HG02970 (cell line): ENCODE measurements at regions not wholly inside any gene's neighbourhood (a gene's known extent, or its start where the extent isn't known, plus 50 kb on each side); places are given as distances from the start of the nearest gene placed in this dataset.
"Not testable (repeated sequence)": the region's sequence is repeated elsewhere in the genome, so short reads cannot be mapped to it uniquely, and the experiment has no call there.

ENCODE experiments used
- ATAC-seq: cut with Tn5 transposase; IDR thresholded peaks from one replicate; pipeline ENCODE4 v1.9.1; 2021; ENCODE audit warnings: mild to moderate bottlenecking, moderate library complexity, moderate number of reproducible peaks; ENCODE audit not compliant: unreplicated experiment, low FRiP score

DNA sequence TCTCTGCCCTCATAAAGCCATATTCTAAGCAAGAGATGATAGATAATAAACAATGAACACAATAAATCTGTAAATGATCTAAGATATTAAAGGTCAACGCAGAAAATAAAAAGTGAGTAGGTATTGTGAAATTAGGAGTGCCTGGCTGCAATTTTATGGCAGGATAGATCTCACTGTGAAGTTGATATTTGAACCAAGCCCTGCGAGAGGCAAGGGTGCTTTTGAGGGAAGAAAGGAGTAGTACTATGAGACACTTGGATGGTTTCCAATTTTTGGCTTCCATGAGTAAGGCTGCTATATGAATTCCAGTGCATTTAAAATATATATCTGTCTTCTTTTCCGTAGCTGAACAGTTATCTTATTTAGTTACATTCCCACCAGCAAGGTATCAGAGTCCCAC, 720.0 kb upstream of the CNTN5 start:
- ATAC-seq: no peak

DNA sequence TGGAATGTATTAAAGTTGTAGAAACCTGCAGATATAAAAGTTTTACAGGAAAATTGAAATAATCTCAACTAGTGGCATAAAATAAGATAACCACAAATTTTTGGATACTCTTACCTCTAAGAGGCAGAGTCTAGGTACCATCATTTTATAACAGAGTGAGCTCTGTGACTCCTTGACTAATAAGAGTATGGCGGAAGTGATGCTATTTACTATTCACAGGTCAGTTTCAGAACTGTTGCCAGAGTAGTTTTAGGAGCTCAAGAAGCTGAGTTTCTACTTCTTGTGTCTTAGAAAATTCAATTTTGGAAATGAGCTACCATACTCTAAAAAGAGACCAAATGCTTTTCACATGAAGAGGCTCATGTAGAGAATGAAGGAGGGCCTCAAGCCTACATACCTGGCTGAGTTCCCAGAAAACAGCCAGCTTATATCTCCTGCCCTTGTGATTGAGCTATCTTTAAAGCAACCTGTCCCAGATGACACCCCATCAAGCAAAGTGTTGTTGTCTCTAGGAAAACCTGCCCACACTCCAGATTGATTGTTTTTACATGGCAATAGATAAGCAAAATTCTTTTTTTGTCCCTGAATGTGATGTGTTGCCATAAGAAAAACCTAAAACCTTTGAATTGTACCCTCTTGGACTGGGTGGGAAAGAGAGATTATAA, 712.8 kb upstream of the CNTN5 start:
- ATAC-seq: no peak

DNA sequence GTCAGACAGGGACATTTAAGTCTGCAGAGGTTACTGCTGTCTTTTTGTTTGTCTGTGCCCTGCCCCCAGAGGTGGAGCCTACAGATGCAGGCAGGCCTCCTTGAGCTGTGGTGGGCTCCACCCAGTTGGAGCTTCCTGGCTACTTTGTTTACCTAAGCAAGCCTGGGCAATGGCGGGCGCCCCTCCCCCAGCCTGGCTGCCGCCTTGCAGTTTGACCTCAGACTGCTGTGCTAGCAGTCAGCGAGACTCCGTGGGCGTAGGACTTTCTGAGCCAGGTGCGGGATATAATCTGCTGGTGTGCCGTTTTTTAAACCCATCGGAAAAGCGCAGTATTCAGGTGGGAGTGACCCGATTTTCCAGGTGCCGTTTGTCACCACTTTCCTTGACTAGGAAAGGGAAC, 690.4 kb upstream of the CNTN5 start:
- not testable (repeated sequence) for ATAC-seq

DNA sequence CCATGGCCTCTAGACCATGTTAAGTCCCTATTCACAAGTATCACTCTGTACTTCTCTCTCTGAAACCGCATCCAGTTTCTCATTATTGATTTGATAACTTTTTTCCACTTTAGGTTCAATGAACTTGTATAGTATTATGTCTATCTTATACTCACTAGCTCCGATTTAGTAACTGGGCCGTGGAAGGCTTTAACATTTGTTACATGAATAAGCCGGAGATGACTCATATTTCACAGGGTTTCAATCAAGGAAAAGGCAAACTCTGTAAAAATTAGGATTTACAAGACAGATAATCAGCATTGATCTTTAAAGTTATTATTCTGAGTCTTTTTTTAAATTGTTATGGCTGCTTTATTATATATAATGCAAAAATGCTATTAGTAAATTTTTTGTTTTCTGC, 662.2 kb upstream of the CNTN5 start:
- ATAC-seq: no peak

DNA sequence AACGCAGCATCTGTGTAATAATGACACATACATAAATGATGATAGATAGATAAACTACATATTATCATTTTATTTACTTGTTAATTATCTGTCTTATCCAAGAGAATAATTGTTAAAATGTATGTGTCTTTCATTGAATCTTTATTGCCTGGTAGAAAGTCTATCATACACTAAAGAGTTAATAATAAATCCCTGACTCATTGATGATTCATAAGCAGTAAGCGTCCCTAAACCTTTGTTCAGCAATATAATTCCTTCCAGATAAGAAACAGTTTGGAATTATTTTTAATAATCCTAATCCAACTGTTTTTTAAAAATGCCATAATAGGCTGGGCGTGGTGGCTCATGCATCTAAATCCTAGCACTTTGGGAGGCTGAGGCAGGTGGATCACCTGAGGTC, 655.6 kb upstream of the CNTN5 start:
- ATAC-seq: no peak

DNA sequence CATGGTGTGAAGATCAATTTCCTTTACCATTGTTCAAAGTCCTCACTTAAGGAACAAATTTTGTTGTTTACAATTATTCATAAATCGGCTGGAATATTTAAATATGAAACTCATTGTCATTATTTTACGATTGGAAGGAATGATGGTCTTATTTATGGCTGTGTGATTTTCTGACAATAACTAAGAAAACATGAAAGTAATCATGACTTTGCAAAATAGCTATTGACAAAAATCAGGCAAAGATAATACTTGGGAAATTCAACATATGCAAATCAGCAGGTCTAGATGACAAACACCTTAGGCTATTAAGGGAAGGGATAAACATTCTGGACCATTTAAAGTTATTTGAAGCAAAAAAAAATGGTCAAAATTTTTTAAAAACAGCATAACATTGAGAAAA, 654.8 kb upstream of the CNTN5 start:
- ATAC-seq: no peak

DNA sequence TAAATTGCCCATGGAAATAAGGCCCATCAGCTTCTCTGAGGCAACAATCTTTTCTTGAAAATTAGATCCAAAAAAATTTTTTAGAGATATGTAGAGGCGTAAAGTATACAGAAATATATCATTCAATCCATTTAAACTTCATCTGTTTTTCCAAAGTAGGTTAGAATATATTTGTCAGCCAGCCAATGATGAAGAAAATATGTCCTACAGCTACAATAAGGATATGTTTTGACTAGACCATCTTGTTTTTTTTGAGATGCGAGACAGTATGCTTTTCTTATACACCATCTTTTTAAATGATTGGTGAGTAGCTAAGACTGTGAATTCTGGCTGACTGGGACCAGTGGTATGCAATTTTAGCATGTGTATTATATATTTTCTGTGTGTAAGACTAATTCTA, 630.4 kb upstream of the CNTN5 start:
- no peak for ATAC-seq

DNA sequence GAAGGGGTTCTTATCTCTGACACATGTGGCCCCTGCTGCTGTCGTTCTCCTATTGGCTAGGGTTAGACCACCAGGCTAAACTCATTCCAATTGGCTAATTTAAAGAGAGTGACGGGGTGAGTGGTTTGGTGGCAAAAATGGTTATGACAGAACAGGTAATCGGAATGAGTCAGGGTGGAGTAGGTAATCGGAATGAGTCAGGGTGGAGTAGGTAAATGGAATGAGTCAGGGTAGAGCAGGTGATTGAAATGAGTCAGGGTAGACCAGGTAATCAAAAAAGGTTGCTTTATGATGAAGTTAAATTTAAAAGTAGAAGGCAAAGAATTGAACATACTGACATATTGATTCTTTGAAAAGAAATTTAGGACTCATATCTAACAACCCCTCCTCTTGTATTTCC, 626.2 kb upstream of the CNTN5 start:
- ATAC-seq: not testable (repeated sequence)

DNA sequence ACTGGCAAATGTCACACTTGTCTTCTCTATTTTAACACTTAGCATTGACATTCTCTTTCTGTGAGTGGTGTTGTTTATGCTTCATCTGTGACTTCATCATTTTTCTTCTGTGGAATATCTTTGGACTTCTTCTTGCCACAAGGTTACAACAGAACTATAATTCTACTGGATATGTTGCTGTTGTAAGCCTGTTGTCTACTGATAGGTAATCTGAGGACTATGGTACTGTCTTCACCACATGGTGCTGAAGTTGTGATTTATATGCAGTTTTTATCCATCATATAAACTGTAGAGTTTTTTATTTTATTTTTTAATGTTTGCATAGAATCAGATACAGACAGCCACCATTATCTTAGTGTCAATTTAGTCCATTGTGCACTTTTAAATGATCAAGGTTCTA, 622.2 kb upstream of the CNTN5 start:
- no peak for ATAC-seq

DNA sequence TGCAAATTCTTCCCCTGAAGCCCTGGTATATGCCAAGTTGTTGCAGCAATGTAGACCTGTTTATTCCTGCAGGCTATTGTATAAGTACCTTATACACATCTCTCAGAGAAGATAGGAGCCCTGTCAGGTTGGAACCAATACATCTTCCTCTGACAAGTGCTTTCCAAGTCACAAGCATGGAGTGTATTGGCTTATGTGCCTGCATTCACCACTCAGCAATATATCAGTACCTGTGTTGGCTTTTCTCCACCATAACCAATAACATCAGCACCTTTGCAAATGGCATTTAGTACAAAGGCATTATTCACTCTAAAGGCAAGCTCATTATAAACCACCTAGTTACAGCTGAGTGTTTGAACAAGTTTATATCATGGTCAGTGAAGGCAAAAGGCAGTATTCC, 611.7 kb upstream of the CNTN5 start:
- ATAC-seq: no peak

DNA sequence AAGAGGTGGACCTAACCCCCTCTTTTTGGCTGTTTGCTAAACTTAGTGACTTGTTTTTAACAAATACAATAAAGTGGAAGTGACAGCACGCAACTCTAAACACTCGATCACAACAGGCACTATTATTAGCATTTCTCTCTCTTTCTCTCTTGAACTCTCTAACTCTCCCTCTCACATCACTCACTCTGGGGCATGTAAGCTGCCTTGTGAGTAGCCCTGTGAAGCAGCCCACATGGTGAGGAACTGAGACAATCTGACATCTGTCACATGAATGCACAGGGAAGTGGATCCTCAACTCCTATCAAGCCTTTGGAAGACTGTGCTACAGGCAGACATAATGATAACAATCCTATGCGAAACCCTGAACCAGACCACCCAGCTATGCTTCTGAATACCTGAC, 609.0 kb upstream of the CNTN5 start:
- ATAC-seq: no peak

DNA sequence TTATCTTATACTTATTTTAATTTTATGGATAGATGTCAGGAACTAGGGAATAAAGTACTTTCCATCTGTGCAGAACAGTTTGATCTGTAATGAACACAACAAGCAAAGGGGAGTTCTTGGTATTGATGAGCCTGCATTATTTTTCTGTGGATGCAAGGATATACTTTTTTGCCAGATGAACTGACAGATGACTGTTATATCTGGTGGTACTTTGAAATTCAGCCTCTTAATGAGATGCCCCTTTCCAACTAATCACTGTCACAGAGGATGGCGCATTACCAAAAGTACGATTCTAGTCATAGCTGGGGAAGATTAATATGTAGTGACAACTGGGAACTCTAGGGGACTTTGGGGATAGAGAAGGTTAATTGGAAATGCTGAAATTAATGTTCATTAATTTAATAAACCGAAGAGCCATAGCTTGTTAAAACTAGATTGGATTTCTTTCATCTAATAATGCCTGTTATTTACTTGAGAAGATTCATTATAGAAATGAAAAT, 603.4 kb upstream of the CNTN5 start:
- ATAC-seq: no peak

DNA sequence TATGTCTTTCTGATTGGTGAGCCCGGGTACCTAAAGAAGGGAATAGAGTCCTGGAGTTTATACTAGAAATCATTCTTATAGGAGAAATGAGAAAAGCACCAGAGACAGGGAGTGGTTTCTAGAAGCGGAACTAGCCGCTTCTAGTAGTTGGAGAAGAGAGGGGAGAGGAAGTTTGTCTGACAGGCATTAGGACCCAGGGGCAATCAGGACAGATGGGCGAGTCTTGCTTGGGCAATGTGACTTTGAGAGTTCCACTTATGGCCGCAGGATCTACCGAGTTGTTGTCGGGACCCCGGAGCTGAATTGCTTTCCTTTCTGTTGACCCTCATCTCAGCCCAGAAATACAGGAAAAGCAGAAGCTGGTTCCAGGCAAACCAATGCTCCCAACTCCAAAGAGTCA, 596.8 kb upstream of the CNTN5 start:
- ATAC-seq: no peak

DNA sequence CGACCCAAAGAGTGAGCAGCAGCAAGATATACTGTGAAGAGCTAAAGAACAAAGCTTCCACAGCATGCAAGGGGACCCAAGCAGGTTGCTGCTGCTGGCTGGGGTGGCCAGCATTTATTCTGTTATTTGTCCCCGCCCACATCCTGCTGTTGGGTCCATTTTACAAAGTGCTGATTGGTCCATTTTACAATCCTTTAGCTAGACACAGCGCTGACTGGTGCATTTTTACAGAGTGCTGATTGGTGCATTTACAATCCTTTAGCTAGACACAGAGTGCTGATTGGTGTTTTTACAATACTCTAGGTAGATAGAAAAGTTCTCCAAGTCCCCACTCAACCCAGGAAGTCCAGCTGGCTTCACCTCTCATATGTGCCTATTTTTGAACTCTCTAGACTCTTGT, 596.0 kb upstream of the CNTN5 start:
- ATAC-seq: not testable (repeated sequence)

DNA sequence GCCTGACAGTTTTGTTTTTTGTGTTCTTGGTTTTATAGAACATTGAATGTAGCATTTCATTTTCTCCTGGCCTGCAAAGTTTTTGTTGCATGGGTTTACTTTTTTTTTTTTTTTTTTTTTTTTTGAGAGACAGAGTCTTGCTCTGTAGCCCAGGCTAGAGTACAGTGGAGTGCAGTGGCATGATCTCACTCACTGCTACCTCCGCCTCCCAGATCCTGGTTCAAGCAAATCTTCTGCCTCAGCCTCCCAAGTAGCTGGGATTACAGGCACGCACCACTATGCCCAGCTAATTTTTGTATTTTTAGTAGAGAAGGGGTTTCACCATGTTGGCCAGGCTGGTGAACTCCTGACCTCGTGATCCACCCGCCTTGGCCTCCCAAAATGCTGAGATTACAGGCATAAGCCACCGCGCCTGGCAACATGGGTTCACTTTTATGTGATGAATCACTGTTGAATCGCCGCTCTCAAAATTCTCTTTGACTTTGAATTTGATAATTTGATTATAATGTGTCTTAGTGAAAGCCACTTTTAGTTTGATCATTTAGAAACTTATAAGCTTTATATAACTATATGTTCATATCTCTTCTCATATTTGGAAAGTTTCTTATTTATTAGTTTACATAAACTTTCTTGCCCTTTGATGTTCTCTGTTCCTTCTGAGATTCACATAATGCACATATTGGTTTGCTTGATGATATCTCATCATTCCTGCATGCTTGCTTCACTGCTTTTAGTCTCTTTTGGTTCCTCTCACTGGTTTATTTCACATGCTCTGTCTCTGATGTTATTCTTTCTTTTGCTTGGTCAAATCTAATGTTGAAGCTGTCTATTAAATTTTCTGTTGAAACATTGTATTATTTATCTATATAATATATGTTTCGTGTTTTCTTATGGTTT, 589.0 kb upstream of the CNTN5 start:
- no peak for ATAC-seq

DNA sequence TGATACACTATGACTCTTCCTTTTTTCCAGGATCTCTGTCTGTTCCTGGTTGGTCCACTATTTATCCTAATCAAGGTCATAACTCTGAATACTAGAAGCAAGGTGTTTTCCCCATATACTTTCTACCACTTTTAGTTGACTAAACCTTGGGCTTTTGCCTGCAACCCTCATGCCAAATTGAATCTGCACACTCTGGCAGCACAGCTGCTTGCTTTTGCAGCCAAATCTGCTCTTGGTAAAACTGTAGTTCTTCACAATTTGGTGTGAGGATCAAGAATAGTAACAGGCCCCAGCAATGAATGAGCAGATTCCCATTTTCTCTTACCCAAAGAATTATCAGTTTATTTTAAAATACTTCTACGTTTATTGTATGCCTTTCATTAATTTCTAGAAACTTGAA, 586.5 kb upstream of the CNTN5 start:
- ATAC-seq: no peak

DNA sequence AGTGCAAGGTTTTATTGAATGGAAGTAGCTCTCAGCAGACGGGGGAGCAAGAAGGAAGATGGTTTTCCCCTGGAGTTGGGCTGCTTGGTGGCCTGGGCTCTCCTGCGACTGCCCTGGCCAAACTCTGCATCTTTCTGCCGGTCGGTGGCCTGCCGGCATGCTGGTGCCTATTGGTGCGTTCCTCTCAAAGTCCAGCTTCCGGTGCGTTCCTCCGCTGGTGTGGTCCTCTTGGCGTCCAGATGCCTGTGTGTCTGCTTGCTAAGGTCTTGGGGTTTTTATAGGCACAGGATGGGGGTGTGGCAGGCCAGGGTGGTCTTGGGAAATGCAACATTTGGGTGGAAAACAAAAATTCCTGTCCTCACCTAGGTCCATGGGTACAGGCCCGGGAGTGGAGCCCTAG, 567.4 kb upstream of the CNTN5 start:
- ATAC-seq: no peak

DNA sequence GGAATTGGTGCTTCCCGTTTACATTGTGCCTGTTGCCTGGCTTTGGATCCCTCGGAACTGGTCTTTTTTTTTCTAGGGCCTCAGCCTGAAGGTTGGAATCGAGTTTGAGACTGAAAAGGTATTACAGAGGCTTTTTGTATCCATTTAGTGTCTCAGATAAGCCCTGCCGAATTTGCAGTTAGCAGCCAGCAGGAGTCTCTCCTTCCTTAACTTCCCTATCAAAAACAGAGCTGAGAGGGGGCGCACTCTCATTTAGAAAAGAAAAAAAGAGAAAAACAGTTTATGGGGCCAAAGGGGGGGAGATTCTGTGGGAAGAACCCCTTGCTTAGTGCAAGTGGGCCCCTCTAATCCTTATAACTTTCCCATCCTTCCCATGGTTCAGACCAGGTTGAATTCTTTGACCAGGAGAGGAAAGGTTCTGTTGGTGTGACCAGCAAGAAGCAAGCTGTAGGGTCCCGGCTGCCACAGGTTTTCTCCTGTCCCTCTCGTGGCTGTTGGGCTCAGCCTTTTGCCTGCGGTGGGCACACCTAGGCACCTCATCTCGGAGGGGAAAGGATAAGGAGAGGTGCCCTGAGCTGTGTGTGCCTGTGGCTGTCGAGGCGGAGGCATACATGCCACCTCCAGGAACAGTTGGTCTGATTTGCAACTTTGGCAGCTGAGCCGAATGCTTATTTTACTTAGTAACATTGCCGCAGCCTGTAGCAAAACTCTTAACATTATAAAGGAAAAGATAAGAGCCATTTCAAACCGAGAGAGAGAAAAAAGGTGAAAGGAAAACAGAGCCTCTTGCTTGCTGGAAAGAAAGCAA, 565.0 kb upstream of the CNTN5 start:
- ATAC-seq: no peak

DNA sequence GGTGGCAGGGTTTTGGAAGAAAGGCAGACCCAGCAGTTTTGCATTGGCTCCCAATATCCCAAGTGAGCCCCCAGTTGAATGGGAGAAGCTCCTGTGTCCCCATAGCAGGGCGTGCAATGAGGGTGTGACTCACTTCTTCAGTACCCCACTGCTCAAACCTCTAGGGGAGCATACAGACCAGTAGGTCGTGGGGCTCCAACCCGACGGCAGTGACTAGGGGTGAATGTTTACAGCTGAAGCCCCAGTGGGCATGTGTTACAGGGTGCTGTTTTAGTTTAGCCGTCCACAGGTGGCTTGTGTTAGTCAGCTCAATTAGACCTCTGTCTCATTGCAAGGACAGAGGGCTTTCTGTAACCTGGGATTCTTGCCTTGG, 564.5 kb upstream of the CNTN5 start:
- no peak for ATAC-seq

DNA sequence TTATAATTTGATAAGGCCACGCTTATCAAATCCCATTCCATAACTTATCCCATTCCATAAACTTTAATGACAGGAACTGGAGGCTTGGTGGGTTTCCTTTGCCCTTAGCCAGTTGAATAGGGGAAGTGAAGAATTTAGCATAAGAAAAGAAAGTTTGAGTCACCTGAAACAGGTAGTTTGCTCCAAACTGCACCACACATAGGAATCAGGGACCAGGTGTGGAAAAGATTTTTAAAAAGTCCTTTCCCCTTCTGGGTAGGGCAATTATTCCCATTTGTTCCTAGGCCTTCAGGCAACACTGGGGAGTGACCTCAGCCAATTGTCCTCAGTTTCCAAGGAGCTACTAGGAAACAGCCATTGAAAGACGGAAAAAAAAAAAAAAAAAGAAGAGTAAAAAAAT, 525.7 kb upstream of the CNTN5 start:
- no peak for ATAC-seq

DNA sequence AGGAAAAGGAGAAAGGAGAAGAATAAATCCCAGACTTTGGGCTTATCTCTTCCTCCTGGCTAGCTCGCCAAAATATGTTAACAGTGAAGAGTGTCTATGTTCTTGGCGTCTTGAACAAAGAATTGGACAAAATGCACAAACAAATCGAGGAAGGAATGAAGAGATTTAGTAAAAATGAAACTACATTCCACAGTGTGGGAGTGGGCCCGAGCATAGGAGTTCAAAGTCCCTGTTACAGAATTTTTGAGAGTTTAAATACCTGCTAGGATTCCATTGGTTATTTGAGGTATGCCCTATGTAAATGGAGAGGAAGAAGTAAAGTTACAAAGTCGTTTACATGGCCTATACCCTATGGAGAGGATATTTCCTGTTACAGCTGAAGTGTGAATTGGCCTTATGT, 525.1 kb upstream of the CNTN5 start:
- no peak for ATAC-seq
